ENCODE measurements at regions not wholly inside any gene's neighbourhood (a gene's known extent, or its start where the extent isn't known, plus 50 kb on each side); places are given as distances from the start of the nearest gene placed in this dataset.

DNA sequence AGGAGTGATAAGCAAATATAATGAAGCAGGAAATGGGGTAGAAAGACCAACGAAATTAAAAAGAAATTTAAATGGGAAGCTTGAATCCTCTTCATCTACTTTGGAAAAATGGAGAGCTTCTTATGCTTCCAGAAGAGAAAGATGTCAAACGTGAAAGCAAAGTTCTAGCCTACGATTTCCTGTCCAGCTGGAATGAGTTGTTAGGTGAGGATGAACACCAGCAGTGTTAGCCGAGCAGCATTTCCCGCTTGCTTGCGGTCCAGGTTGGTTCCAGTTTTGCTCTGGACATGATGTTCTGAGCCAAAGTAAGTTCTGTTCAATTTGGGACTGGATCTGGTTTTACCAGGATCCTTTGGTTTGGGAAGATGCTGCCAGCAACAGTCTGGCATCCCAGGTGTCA is 78.9 kb downstream of the DACT1 start:
- H2BK12ac ChIP-seq (ENCODE audit: low read depth, low read length): no peak overlapping the region
- TF ChIP-seq EP300 (IDR thresholded peaks at IDR 0.05; ENCODE audit: borderline replicate concordance in 1 of 2, low read depth in 2 of 2, low read length in 2 of 2): no peak
- no peak for TF ChIP-seq YY1 (IDR thresholded peaks at IDR 0.05; ENCODE audit: low read depth, low read length)
- TF ChIP-seq SIX5 (IDR thresholded peaks at IDR 0.05; ENCODE audit: low read depth, low read length): no peak
- no peak for TF ChIP-seq SUZ12 (IDR thresholded peaks at IDR 0.05; ENCODE audit: low read length)
- TF ChIP-seq GTF2F1 (IDR thresholded peaks at IDR 0.05; ENCODE audit: borderline replicate concordance, low read depth, low read length): no peak
- no peak for TF ChIP-seq JUN (IDR thresholded peaks at IDR 0.05; ENCODE audit: low read depth, low read length)
- TF ChIP-seq TBP (IDR thresholded peaks at IDR 0.05; ENCODE audit: low read depth, low read length): no peak
- TF ChIP-seq POLR2A (IDR thresholded peaks at IDR 0.05; ENCODE audit: control extremely low read depth in 1 of 2, low read depth in 2 of 2, low read length in 2 of 2): no peak
- TF ChIP-seq CEBPB (IDR thresholded peaks at IDR 0.05; ENCODE audit: low read depth, low read length): no peak

More for the DNA sequence above, 78.9 kb downstream of the DACT1 start:
- Histone ChIP-seq H4K20me1 (replicated peaks in 1 of 2; ENCODE audit: control insufficient read depth in 1 of 2, insufficient read depth in 2 of 2, low read length in 2 of 2) (no peaks in the 10 kb centered on the region), H3K23ac (ENCODE audit: insufficient read length) (no peak overlapping the region), H3K56ac (replicated peaks; ENCODE audit: insufficient read length, low read depth, low read length) (no peak overlapping the region), H2AK5ac (ENCODE audit: low read depth, low read length) (no peak overlapping the region), H4K5ac (ENCODE audit: insufficient read length, low read depth, low read length) (no peak overlapping the region), H3K79me1 (ENCODE audit: low read depth, low read length) (no peaks in the 10 kb centered on the region), H3K36me3 (ENCODE audit: control insufficient read depth in 2 of 4, insufficient read depth in 4 of 4, low read length in 3 of 4) (no peaks in the 10 kb centered on the region), H3K4me3 (ENCODE audit: extremely low read depth in 1 of 4, insufficient read depth in 2 of 4, low read depth in 3 of 4, low read length in 4 of 4) (no peak overlapping the region), H2BK20ac (ENCODE audit: low read length) (no peak overlapping the region), H3K9ac (replicated peaks in 1 of 4; ENCODE audit: extremely low read depth in 1 of 4, low read depth in 3 of 4, low read length in 3 of 4) (no peak overlapping the region), H3K9me3 (ENCODE audit: insufficient read depth in 2 of 2, low read depth in 1 of 2, low read length in 1 of 2) (no peaks in the 10 kb centered on the region), H3K18ac (ENCODE audit: extremely low read depth, low read length) (no peak overlapping the region), H3K14ac (ENCODE audit: insufficient read length) (no peak overlapping the region), H3K27me3 (replicated peaks in 1 of 4; ENCODE audit: control insufficient read depth in 3 of 4, extremely low read depth in 1 of 4, insufficient read depth in 3 of 4, low read length in 3 of 4) (no peaks in the 10 kb centered on the region), H2BK15ac (ENCODE audit: low read length) (no peak overlapping the region), H4K91ac (replicated peaks; ENCODE audit: insufficient read length, low read length) (no peak overlapping the region), H2AFZ (ENCODE audit: low read length) (no peak overlapping the region), H2BK5ac (ENCODE audit: low read depth, low read length) (no peak overlapping the region), H3K23me2 (ENCODE audit: low read depth, low read length) (no peaks in the 10 kb centered on the region), H3K4me1 (replicated peaks in 1 of 4; ENCODE audit: control insufficient read depth in 3 of 4, insufficient read depth in 4 of 4, low read length in 3 of 4) (no peaks in the 10 kb centered on the region), H3K4me2 (ENCODE audit: insufficient read depth in 1 of 2, low read depth in 2 of 2, low read length in 2 of 2) (no peak overlapping the region), H3K79me2 (ENCODE audit: control insufficient read depth in 1 of 2, insufficient read depth in 2 of 2, low read length in 2 of 2) (no peaks in the 10 kb centered on the region), H2BK120ac (replicated peaks; ENCODE audit: low read depth, low read length) (no peak overlapping the region), H4K8ac (ENCODE audit: extremely low read depth, insufficient read depth, low read length) (no peak overlapping the region), H3K4ac (replicated peaks; ENCODE audit: insufficient read length, low read depth, low read length) (no peak overlapping the region), H3K27ac (ENCODE audit: low read depth, low read length) (no peak overlapping the region)
- DNase-seq (ENCODE audit: low read depth in 1 of 2, low spot score in 2 of 2) (no peak), FAIRE-seq (no peak)
- CTCF ChIA-PET (ENCODE audit: partially characterized antibody): interaction anchor here (1.0 to 1.4 kb wide), 2 partner anchors 10 to 110 kb away, joined by 4 read pairs; no protein-coding TSS in a partner anchor
- WGBS, 2 experiments (ENCODE audit: extremely low coverage in 1 of 2, insufficient coverage in 1 of 2, insufficient read length in 1 of 2, insufficient replicate concordance in 2 of 2, low coverage in 1 of 2, low lambda C conversion rate in 2 of 2, missing lambda C conversion rate in 1 of 2): 89 to 100% methylated on average over 1 to 6 of the region's 6 CpGs
- POLR2A ChIA-PET (ENCODE audit: partially characterized antibody): no interaction called here
